ENCODE measurements at regions not wholly inside any gene's neighbourhood (a gene's known extent, or its start where the extent isn't known, plus 50 kb on each side); places are given as distances from the start of the nearest gene placed in this dataset.

DNA sequence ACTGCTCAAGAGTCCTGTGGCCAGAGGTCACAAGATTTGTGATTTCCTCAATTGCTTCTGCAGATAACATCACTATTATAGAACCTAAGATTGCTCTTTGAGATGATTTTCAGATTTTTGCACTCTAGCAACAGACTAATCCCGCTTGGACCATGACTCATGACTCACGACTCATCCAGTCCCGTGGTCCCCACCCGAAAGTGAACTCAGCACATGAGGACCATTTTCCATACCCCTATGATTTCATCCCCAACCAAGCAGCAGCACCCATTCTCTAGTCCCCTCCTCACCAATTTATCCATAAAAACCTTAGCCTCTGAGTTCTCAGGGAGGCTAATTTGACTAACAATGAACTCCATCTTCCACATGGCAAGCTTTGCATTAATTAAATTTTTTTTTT is 106.3 kb upstream of the ALCAM start:
- TF ChIP-seq POLR2AphosphoS5 (IDR thresholded peaks at IDR 0.05; ENCODE audit: insufficient read depth in 1 of 2, low read depth in 1 of 2) (no peak), POLR2A (IDR thresholded peaks at IDR 0.05) (no peak)
- TF ChIP-seq, protein P1, sequence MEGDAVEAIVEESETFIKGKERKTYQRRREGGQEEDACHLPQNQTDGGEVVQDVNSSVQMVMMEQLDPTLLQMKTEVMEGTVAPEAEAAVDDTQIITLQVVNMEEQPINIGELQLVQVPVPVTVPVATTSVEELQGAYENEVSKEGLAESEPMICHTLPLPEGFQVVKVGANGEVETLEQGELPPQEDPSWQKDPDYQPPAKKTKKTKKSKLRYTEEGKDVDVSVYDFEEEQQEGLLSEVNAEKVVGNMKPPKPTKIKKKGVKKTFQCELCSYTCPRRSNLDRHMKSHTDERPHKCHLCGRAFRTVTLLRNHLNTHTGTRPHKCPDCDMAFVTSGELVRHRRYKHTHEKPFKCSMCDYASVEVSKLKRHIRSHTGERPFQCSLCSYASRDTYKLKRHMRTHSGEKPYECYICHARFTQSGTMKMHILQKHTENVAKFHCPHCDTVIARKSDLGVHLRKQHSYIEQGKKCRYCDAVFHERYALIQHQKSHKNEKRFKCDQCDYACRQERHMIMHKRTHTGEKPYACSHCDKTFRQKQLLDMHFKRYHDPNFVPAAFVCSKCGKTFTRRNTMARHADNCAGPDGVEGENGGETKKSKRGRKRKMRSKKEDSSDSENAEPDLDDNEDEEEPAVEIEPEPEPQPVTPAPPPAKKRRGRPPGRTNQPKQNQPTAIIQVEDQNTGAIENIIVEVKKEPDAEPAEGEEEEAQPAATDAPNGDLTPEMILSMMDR (IDR thresholded peaks at IDR 0.05): no peak
